GM23338 (cell line): ENCODE measurements at regions not wholly inside any gene's neighbourhood (a gene's known extent, or its start where the extent isn't known, plus 50 kb on each side); places are given as distances from the start of the nearest gene placed in this dataset.

Experiments used
- CTCF ChIP-seq, 2 experiments: fragments of 200-600 bp in 1 of 2; sonication (generic) in 1 of 2; conservative IDR thresholded peaks; 2 replicates each; pipeline versions ENCODE4 v1.5.1 to v1.6.1; 2016 to 2017; ENCODE audit warnings: antibody characterized with exemption in 2 of 2, low read depth in 2 of 2, mild to moderate bottlenecking in 2 of 2, moderate library complexity in 1 of 2
- ETS1 ChIP-seq: IDR thresholded peaks from 2 replicates; pipeline ENCODE4 v1.6.1; 2016; ENCODE audit warnings: antibody characterized with exemption
- EZH2 ChIP-seq: fragments of 200-600 bp; sonication (generic); IDR thresholded peaks from one replicate; pipeline ENCODE4 v1.8.0; 2017; ENCODE audit warnings: antibody characterized with exemption, mild to moderate bottlenecking, low read depth; ENCODE audit not compliant: unreplicated experiment
- ZNF462 ChIP-seq: fragments of 250-450 bp; sonication (Bioruptor Pico); IDR thresholded peaks from 2 replicates; pipeline ENCODE4 v1.5.0; 2020; ENCODE audit warnings: mild to moderate bottlenecking, moderate library complexity
- TF ChIP-seq, protein P1 (sequence below): IDR thresholded peaks from one replicate; pipeline ENCODE4 v1.6.1; 2018; ENCODE audit warnings: antibody characterized with exemption; ENCODE audit not compliant: unreplicated experiment

GRCh38 chr4:79796948-79797347 lies 276.1 kb downstream of the ANTXR2 start (continued):
- TF ChIP-seq ZNF462 (CRISPR knock-in tag) (no peak), CTCF (conservative IDR thresholded peaks at IDR 0.05; ENCODE audit: low read depth in 2 of 2) (no peak), ETS1 (no peak), EZH2 (no peak)
- TF ChIP-seq, protein P1, sequence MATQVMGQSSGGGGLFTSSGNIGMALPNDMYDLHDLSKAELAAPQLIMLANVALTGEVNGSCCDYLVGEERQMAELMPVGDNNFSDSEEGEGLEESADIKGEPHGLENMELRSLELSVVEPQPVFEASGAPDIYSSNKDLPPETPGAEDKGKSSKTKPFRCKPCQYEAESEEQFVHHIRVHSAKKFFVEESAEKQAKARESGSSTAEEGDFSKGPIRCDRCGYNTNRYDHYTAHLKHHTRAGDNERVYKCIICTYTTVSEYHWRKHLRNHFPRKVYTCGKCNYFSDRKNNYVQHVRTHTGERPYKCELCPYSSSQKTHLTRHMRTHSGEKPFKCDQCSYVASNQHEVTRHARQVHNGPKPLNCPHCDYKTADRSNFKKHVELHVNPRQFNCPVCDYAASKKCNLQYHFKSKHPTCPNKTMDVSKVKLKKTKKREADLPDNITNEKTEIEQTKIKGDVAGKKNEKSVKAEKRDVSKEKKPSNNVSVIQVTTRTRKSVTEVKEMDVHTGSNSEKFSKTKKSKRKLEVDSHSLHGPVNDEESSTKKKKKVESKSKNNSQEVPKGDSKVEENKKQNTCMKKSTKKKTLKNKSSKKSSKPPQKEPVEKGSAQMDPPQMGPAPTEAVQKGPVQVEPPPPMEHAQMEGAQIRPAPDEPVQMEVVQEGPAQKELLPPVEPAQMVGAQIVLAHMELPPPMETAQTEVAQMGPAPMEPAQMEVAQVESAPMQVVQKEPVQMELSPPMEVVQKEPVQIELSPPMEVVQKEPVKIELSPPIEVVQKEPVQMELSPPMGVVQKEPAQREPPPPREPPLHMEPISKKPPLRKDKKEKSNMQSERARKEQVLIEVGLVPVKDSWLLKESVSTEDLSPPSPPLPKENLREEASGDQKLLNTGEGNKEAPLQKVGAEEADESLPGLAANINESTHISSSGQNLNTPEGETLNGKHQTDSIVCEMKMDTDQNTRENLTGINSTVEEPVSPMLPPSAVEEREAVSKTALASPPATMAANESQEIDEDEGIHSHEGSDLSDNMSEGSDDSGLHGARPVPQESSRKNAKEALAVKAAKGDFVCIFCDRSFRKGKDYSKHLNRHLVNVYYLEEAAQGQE = no peak
